Stimulated activated CD8-positive, alpha-beta memory T cell treated with anti-CD3 and anti-CD28 coated beads, Interleukin-7, amount 100 ng/mL, for 24 hours (primary cell): ENCODE measurements at regions not wholly inside any gene's neighbourhood (a gene's known extent, or its start where the extent isn't known, plus 50 kb on each side); places are given as distances from the start of the nearest gene placed in this dataset.
"Not testable (repeated sequence)": the region's sequence is repeated elsewhere in the genome, so short reads cannot be mapped to it uniquely, and the experiment has no call there.

Source experiments
- DNase-seq: peaks from one replicate; pipeline ENCODE4 v3.0.0-alpha.2; 2020; ENCODE audit warnings: low read depth

DNA sequence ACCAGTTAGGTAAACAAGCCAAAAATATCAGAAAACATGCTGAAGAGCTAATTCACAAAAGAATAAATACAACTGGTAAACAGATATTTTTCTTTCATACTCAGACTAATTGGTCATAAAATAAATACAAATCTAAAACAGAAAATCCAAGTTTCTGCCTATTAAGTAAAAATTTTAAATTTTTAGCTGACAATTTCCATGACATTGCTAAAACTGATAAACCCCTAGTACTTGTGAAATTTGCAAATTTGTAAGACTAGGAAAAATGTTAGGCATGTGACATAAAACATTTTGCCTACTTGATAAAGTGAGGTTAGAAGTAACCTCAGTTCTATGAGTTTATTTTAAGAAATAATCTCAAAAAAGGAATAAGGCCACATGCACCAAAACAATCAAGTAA lies 356.1 kb downstream of the LRATD1 start:
- DNase-seq = no peak

DNA sequence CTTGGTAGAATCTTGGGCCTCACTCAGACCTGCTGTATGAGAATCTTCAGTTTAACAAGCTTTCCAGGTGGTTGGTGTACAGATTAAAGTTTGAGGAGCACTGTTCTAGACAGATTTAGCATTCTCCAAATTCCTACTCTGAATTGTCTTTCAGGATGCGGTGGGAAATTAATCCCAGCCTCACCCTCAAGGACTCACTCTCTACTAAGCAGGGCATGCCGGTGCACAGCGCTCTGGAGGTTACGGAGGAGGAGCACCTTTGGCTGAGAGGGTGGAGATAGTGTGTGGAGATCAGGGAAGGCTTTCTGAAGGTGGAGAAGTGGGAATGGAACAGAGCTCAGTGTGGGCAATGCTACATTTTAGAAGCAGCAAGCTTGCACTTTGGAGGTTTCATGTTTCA lies 359.2 kb downstream of the LRATD1 start:
- DNase-seq = no peak

DNA sequence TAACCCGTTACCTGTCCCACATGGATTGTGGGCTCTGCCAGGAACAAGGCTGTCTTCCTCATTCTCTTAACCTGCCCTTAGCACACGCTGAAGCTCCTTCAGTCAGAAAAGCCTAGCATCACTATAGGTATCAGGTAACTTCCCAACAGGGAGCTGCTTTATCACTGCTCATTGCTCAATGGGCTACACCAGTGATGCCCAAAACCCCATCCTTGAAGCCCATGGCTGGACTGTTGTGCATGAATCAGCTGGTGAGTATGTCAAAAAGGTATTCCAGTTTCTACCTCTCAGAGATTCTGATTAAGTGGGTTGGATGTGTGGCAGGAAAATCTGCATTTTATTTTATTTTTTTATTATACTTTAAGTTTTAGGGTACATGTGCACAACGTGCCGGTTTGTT lies 362.2 kb downstream of the LRATD1 start:
- no peak for DNase-seq

DNA sequence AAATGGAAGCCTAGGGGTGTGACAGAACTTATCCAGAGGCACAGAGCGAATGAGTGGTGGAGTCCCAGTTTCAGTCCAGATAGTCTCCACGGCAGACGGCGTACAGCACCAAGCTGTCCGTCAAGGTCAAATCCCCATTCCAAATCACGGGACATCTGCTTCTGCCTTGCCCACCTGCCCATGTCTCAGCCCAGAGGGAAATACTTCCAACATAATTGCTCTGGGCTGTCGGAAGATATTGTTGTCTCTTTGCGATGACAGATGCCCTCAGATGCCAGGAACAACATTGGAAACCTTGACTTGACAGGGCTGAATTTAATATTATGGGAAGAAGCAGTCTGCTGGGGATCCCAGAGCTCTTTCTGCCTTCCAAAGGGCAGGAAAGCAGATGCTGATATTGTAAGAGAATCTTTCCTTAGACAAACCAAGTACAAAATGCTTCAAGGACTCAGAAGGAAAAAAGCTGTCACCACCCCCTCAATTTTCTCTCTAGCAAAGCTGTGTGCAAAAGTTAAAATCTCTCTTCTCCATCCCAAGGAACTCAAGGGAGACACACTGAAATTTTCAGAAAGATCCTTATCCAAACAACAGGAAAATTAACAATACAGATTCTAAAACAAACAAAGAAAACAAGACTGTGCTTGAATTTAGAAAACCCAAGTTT lies 364.0 kb downstream of the LRATD1 start:
- DNase-seq = no peak

DNA sequence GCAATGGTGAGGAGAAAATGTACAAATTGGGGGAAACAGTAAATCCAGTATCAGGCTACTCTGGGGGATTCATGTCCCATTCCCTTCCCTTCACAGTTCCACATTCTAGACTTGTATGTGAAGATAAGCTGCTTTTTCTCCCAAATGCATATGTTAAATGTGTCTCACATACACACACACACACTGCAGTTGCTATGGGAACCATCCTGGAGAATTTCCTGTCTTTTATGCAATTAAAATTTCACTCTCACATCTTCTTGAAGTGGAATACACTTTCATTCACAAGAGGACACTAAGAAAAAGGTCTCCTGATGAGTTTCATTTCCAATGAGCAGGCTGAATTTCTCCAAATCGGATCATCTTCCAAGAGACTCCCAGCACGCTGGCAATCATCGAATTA lies 366.0 kb downstream of the LRATD1 start:
- DNase-seq = no peak

DNA sequence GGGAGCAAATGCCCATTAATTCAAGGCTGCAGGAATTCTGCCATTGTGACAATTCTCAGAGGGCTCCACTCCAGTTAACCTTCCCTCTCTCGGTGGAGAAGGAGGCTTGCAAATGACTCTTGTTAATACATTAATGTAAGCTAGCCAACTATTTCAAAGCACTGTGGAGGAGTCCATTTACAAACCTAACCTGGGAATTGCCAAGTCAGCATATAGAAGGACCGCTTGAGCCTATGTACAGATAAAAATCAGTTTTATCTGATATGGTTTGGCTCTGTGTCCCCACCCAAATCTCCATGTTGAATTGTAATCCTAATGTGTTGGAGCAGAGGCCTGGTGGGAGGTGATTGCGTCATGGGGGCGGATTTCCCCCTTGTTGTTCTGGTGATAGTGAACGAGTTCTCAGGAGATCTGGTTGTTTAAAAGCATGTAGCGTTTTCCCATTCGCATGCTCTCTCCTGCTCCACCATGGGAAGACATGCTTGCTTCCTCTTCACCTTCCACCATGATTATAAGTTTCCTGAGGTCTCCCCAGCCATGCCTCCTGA lies 366.7 kb downstream of the LRATD1 start:
- no peak for DNase-seq

DNA sequence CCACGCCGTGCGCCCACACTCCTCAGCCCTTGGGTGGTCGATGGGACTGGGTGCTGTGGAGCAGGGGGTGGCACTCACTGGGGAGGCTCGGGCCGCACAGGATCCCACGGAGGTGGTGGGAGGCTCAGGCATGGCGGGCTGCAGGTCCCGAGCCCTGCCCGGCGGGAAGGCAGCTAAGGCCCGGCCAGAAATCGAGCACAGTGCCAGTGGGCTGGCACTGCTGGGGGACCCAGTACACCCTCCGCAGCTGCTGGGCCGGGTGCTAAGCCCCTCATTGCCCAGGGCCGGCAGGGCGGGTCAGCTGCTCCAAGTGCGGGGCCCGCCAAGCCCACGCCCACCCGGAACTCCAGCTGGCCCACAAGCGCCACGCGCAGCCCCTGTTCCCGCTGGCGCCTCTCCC lies 370.0 kb downstream of the LRATD1 start:
- DNase-seq = not testable (repeated sequence)

DNA sequence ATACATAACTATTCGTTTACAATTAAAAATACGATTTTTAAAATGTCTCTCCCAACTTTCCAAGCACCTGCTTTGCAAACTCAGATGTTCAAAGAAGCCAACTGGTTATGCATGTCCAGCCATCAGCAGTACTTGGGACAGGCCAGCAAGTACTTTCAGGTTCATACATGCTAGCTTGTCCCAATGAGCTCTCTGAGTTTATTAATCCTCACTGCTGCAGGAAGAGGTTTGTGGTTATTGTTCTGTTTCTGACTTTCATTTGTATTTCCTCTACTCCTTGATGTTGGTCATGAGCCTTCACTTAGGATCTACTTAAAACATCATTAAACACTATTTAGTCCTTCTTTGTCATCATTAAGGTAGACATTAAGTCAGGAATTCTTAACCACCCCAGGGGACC lies 374.1 kb downstream of the LRATD1 start:
- no peak for DNase-seq

DNA sequence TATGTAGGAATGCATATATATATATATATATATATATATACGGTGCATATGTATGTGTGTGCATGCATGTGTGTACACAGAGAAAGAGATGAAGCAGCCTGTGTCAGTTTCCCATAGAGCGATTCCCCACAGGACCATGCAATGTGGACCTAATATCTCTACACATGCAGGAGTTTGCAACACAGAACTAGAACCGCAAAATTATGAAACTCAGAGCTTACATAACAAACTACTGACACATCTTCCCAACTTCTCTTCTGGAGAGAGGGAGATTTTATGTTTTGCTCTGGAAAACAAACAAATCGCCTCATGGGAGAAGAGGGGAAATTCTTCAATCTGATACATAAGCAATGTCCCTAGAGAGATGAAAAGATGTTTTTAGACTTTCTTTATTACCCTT lies 377.2 kb downstream of the LRATD1 start:
- no peak for DNase-seq

DNA sequence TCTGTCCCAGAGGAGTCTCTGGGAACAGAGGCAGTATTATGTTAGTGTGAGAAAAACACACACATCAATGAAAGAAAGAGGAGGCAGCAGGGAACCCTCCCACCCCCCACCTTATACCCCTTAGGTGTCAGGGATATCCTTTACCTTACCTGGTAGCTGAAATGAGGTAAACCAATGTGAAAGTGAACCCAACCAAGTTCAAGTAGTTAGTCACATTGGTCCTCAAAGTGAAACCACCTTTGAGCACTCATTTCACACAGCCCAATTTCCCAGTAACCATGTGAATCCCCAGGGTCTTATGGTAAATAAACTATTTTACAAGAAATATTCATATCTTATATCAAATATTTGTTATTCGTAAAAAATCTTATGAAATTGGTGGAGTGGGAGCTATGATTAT lies 377.8 kb downstream of the LRATD1 start:
- no peak for DNase-seq

DNA sequence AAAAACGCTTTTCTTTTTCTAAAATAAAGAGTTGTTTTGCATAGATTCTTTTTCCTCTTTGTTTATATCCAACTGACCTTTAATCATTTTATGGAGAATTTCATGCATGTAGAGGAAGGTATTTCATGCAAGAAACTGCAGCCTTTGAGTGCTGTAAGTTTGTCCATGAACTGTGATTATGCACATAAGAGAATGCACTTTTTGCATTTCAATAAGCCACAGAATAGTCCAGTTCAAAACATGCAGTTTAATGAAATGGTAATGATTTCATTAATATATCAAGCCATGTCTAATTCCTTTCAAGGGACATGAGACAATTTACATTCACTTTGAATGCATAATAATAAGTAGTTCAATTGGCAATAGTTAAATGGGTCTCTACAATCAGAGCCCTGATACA lies 386.3 kb downstream of the LRATD1 start:
- DNase-seq = no peak

DNA sequence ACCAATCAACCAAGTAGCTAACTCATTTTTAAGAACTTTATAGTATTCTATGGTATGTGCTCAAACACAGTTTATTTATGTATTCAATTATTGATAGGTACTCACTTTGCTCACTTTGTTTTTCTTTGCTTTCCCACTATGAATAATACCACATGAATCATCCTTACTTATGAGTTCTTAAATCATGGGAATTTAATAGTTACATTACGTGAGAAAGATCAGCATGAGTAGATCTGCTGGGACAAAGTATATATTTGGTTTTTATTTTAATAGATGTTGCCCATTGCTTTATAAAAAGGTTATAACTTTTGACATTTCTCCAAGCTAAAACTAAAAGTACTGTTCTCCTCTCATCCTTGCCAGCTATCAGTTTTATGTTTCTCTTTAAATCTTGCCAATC lies 390.7 kb downstream of the LRATD1 start:
- no peak for DNase-seq

DNA sequence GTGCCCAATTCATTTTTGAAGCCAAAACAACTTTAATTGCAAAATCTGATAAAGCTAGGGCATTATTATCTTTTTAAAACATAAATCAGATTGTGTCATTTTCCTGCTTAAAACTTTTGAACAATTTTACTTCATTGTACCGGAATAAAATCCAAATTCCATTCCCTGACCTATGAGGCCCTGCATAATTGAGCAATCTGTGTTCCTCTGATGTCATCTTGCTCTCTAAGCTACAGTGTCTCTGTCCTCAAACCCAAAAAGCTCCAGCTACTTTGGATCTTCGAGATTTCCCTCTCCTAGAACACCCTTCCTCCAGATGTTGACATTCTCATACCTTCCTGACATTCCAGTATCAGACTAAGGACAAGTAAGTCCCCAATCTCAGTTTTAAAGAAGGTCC lies 395.9 kb downstream of the LRATD1 start:
- DNase-seq = no peak

DNA sequence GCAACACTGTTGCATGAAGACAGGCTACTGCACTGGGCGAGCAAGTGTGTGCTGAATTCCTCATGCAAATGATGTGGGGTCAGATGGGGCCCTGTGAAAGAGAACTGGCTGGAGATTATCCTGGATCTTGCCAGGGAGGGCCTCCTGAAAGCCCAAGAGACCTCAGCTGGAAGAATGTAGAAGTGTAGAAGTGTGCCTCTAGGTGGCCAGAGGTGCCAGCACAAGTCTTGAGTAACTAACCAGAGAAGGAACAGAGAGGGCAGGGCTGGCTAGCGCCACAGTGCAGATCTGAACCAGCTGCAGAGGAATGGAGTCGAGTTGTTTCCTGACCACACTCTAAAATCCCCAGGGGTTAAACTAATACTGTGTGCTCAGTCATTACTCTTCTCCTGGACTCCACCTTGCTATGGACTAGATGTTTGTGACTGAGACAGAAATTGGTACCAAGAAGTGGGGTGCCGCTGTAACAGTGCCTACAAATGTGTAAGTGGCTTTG lies 399.3 kb downstream of the LRATD1 start:
- no peak for DNase-seq

DNA sequence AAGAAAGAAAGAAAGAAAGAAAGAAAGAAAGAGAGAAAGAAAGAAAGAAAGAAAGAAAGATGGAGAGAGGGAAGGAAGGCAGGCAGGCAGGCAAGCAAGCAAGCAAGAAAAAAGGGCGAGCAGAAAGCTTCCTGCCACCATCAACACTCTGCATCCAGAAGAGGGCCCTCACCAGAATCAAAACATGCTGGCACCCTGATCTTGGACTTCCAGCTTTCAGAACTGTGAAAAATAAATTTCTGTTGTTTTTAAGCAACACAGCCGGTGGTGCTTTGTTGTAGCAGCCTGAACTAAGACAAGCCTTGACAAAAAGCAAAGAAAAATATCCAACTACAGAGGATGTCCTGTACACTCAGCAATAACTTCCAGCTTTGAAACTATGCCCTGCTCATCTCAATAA lies 401.7 kb downstream of the LRATD1 start:
- DNase-seq = no peak

DNA sequence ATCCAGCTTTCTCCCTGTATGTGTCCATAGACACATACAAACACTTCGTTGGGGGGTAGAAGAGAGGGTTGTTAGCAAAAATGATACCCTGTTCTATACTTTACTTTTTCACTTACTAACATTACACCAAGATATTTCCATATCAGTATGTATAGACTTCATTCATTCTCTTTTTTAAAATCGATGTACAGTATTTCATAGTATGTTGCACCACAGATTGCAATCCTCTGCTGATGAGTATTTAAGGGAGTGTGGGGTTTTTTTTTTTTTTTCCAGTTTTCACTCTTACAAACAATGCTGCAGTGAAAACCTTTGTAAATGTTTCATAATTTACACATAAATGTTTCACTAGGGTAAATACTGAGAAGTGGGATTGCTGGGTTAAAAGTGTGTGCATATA lies 402.3 kb downstream of the LRATD1 start:
- no peak for DNase-seq

DNA sequence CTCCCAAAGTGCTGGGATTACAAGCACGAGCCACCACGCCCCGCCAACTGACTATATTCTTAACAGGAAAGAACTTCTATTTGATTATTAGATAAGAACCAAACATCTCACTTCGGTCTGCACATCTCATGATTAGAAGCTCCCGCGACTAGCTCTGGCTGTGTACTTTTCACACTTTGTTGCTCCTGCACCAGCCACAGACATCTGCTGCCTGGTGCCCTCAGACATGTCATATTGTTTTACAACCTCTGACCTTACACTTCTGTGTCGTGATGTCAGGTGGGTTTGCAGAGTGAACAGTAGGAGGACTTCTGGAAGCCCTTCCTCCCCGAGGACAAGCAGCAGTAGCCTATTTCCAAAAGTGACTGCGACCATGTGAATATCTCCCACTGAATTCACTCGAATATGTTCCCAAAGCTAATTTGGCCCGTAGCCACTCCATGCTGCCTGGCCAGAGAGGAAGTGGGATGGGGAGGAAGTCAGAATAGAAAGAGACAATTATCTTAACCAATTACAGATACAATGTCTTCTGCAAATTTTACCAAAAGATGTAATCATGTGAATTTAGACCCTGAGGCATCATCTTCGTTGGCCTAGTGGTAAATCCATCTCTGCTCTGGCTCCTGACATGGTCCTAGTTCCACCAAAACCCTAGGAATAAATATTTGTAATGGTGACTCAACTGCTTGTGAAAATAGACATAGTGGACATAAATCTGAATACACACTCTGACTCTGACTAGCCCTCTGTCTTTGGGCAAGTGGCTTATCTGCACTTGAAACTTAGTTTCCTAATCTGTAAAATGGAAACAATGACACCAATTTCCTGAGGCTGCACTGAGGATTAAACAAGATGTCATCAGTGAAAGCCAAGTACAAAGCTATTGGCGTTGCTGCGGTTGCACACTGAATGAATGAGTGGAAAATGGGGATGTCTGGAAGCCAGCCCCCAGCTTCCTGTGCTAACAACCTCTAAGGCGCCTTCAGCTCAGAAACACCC lies 406.1 kb downstream of the LRATD1 start:
- DNase-seq = no peak

DNA sequence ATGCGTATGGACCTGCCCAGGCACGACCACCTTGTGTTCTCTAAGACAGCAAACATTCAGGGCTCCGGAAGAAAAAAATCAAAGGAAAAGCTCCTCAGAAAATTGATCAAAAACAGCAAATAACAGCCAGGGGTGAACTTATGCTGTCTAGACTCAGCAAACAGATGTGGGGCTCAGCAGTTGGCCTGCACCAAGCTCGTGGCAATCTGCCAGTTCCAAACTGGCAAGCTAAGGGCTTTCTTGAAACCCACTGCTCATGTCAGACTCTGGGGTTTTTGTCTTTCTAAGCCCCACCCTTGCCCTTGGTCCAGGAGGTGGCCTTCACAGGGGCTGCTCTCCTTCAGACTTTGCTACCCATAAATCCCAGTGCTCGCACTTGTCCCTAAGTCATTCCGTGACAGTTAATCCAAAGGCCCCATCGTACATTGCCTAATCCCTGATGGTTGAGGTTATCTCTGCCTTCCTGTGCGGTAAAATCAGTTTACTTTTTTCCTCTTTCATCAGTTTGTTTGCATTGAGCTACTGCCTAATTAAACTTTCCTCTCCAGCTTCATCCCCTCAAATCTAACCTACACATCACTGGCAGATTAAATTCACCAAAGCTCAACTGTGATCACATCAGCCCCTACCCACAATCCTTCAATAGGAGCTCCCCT lies 408.0 kb downstream of the LRATD1 start:
- DNase-seq = no peak

DNA sequence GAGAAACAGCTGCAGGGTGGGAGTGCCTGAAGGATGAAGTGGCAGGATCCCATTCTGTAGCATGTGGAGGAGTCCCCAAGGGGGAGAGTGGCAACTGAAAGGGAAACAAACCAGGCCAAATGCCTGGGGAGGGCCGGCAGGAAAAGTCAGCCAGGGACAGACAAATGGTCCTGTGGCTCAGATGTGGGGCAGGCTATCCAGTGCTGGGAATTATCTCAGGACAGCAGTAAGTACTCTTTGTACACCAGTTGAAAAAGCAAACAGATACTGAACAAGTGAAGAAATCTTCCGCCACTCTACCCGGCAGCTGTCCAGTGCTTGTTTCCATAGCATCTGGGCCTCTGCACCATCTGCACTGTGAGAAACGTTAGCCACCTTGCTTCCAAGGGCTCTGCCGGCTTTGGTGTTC lies 408.9 kb downstream of the LRATD1 start:
- DNase-seq = no peak

DNA sequence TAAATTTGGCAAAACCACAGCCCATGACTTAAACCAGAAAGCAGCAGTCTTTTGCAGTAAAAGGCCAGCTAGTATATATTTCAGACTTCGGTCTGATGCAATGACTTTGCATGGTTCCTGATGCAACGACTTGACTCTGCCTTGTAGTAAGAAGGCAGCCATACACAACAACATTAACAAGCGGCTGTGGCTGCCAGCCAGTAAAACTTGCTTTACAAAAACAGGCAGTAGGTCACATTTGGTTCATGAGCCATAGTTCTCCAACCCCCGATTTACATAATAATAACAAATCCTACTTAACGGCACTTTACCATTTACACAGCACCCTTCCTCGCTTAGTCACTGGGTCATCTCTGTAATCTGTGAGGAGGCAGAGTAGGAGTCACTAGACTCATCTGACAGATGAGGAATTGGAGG lies 410.3 kb downstream of the LRATD1 start:
- no peak for DNase-seq

DNA sequence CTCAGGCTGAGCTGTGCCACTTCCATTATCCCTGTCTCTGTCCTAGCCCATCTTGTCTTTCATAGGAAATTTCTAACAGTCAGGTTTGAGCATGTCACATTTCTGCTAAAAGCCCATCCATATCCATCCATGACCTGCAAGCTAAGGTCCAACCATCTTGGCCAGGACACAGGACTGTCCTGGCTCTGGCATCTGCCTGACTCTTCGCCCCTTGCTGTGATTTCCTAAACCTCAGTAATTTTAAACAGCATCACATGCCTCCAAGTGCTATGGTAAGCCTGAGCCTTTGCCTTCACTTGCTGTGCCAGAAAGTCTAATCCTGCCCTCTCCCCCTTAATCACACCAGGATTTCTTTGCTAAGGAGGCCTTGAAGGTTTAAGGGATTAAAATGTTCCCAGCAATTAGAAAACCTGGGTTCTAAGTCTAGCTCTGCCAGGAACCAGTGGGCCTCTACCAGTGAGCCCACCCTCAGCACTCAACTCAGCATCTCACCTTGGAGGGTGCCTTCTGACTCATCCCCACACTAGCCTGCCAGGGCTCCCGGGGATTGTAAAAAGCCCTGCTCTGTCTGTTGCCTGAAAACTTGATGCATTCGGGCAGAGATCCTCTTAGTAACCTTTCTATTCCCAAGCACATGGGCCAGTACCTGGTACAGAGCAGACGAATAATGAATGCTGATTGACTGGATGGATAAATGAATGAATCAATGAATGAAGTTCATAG lies 411.0 kb downstream of the LRATD1 start:
- DNase-seq = no peak

DNA sequence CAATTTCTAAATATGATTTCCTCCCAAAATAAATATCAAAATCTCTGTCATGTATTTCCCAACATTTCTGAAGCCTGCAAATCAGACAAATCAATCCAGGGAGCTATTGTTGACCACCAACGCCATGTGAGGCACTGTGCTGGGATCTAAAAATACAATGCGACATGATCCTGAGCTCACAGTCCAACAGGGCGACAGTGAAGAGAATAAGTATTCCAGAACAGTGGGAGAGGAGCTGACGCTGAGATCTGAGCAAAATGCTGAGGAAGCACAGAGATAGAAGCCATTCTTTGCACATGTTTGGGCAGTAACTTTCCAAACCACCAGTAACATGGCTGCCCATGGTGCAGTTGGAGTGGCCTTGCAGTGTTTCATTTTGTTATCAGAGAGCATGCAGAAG lies 412.5 kb downstream of the LRATD1 start:
- DNase-seq = no peak
